H1 (cell line): ENCODE measurements at regions not wholly inside any gene's neighbourhood (a gene's known extent, or its start where the extent isn't known, plus 50 kb on each side); places are given as distances from the start of the nearest gene placed in this dataset.

Source experiments
- BRCA1 ChIP-seq: IDR thresholded peaks from 2 replicates; pipeline ENCODE4 v1.6.1; 2012; ENCODE audit warnings: low read depth, low read length, improper control_type of control experiment
- CHD7 ChIP-seq: fragments of 300-600 bp; sonication (generic); IDR thresholded peaks from 2 replicates; pipeline ENCODE4 v1.7.1; 2012; ENCODE audit warnings: low read length, moderate library complexity, mild to moderate bottlenecking, inconsistent platforms; ENCODE audit not compliant: insufficient replicate concordance
- FOSL1 ChIP-seq: IDR thresholded peaks from 2 replicates; pipeline ENCODE4 v1.6.1; 2011; ENCODE audit warnings: mild to moderate bottlenecking, low read depth, low read length, moderate library complexity; ENCODE audit not compliant: insufficient read depth
- POLR2AphosphoS5 ChIP-seq: IDR thresholded peaks from 2 replicates; pipeline ENCODE4 v1.6.1; 2011; ENCODE audit warnings: low read depth, low read length
- RXRA ChIP-seq: IDR thresholded peaks from 2 replicates; pipeline ENCODE4 v1.6.1; 2011; ENCODE audit warnings: low read depth, mild to moderate bottlenecking, low read length, moderate library complexity; ENCODE audit not compliant: insufficient read depth

GRCh38 chr3:83003917-83004316 lies 1242.5 kb upstream of the GBE1 start (continued):
- TF ChIP-seq CHD7 (no peak), RXRA (no peak), POLR2AphosphoS5 (no peak), BRCA1 (no peak), FOSL1 (no peak)
